ENCODE measurements at regions not wholly inside any gene's neighbourhood (a gene's known extent, or its start where the extent isn't known, plus 50 kb on each side); places are given as distances from the start of the nearest gene placed in this dataset.

DNA sequence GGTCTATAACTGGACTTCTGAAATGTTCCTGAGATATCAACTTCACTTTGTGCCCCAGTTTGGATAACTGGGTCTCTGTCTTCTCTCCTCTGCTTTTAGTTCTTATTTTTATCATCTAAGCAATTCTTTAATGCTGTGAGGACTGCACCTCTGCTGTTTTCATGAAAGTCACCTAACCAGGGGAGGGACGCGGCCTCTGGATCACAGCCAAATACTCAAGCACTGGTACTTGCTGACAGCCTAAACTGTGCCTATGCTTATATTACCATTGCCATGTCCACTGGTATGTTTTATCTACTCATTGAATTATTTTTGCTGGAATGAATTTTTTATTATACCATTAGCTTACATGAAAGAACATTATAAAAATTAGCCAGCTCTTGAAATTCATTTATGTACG lies 674.0 kb downstream of the DMRTA1 start:
- Histone ChIP-seq H3K36me3 (ENCODE audit: control insufficient read depth, insufficient read depth, low read length) (no peaks in the 10 kb centered on the region), H3K27ac (ENCODE audit: low read depth, low read length, severe bottlenecking) (no peak overlapping the region), H3K9me3 (ENCODE audit: control insufficient read depth, low read length) (no peaks in the 10 kb centered on the region), H3K4me1 (ENCODE audit: control insufficient read depth, insufficient read depth, low read length, poor library complexity, severe bottlenecking) (peaks cover 4% of the 10 kb centered on the region), H3K4me3 (ENCODE audit: extremely low read depth, insufficient read depth, low read length, poor library complexity, severe bottlenecking) (no peak overlapping the region)
- WGBS, 2 experiments (ENCODE audit: insufficient coverage in 2 of 2): 100% methylated on average over 2 of the region's 3 CpGs; no CpG with 5 or more reads in 1 of the 2 experiments

DNA sequence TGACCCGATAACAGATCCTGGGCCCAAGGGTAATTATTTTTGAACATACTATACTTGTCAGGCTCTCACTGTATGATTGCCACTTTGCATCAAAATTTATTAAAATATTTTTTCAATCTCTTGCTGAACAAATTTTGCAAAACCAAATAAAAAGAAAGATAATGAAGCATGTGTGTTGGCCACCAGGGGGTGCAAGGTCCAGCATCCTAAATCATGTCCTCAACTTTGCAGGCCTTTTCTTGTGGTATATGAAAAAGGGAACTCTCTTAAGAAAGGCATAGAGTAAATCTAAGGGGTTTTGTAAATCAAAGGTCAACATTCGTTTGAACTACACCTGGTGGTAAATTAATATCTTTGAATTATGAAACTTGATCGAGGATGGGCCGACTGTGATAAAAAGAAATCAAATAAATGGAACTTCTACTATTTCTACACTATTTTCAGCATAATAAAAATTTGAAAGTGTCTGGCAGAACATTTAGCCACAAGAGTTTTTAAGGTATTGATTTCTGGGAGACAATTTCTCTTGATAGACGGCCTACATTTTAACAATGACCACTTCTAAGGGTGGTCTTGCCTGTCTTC lies 676.5 kb downstream of the DMRTA1 start:
- WGBS, 2 experiments (ENCODE audit: insufficient coverage in 2 of 2): 80% methylated on average over 1 of the region's 5 CpGs; no CpG with 5 or more reads in 1 of the 2 experiments
- Histone ChIP-seq H3K4me3 (ENCODE audit: extremely low read depth, insufficient read depth, low read length, poor library complexity, severe bottlenecking) (no peak overlapping the region), H3K27ac (ENCODE audit: low read depth, low read length, severe bottlenecking) (no peak overlapping the region), H3K9me3 (ENCODE audit: control insufficient read depth, low read length) (no peaks in the 10 kb centered on the region), H3K36me3 (ENCODE audit: control insufficient read depth, insufficient read depth, low read length) (no peaks in the 10 kb centered on the region), H3K4me1 (ENCODE audit: control insufficient read depth, insufficient read depth, low read length, poor library complexity, severe bottlenecking) (no peaks in the 10 kb centered on the region)

DNA sequence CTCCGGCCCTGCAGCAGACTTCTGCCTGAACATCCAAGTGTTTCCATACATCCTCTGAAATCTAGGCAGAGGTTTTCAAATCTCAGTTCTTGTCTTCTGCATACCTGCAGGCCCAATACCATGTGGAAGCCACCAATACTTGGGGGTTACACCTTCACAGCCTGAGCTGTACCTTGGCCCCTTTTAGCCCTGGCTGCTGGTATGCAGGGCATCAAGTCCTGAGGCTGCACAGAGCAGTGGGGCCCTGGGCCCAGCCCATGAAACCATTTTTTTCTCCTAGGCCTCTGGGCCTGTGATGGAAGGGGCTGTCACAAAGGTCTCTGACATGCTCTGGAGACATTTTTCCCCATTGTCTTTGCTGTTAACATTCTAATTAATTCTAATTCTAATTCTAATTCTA lies 680.6 kb downstream of the ELAVL2 start:
- Histone ChIP-seq H3K27ac (ENCODE audit: low read depth, low read length, severe bottlenecking) (no peak overlapping the region), H3K4me3 (ENCODE audit: extremely low read depth, insufficient read depth, low read length, poor library complexity, severe bottlenecking) (no peak overlapping the region), H3K4me1 (ENCODE audit: control insufficient read depth, insufficient read depth, low read length, poor library complexity, severe bottlenecking) (no peaks in the 10 kb centered on the region), H3K9me3 (ENCODE audit: control insufficient read depth, low read length) (peaks cover 9% of the 10 kb centered on the region), H3K36me3 (ENCODE audit: control insufficient read depth, insufficient read depth, low read length) (no peaks in the 10 kb centered on the region)
- 67 to 90% methylated on average over 1 of the region's 1 CpG for WGBS, 2 experiments (ENCODE audit: insufficient coverage in 2 of 2)

DNA sequence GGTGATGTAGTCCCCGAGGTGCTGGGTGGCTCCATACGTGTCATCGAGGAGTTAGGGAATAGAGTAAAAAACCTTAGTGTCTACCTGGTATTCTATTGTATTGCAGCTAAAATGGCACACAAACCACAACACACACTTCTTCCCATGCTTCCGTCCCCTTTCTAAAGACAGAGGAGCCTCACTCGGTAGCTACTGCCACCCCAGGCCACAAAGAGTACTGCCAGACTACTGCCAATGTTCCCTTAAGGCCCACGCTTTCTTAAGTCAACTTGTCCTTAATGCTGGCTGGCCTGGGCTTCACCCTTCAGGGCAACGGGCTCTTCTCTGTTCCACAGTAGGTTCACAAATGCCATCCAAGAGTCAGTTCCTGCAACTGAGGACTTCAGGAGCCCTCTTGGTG lies 673.0 kb downstream of the ELAVL2 start:
- no peak overlapping the region for H3K27ac ChIP-seq (ENCODE audit: low read depth, low read length, severe bottlenecking)
- no peaks in the 10 kb centered on the region for H3K36me3 ChIP-seq (ENCODE audit: control insufficient read depth, insufficient read depth, low read length)
- no peak overlapping the region for H3K4me3 ChIP-seq (ENCODE audit: extremely low read depth, insufficient read depth, low read length, poor library complexity, severe bottlenecking)
- 82 to 89% methylated on average over 4 of the region's 7 CpGs for WGBS, 2 experiments (ENCODE audit: insufficient coverage in 2 of 2)
- no peaks in the 10 kb centered on the region for H3K4me1 ChIP-seq (ENCODE audit: control insufficient read depth, insufficient read depth, low read length, poor library complexity, severe bottlenecking)
- no peaks in the 10 kb centered on the region for H3K9me3 ChIP-seq (ENCODE audit: control insufficient read depth, low read length)

DNA sequence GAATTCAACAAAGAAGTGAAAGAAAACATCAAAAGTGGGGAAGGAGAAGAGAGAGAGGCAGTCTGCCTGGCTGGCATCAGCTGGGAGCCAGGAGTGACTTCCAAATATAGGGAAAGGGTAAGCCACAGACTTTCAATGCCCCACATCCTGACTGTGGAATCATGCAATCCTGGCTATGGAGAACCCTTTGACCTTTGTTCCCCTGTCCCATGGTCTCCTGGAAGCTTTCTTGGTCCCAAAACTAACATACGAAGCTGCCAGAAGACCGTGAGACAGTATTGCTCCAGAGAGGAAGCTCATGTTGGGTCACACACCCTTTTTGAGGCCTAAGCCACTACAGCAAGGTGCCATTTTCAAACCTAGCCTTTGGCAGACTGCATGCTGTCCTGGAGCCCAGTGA lies 665.5 kb downstream of the ELAVL2 start:
- Histone ChIP-seq H3K36me3 (ENCODE audit: control insufficient read depth, insufficient read depth, low read length) (no peaks in the 10 kb centered on the region), H3K9me3 (ENCODE audit: control insufficient read depth, low read length) (no peaks in the 10 kb centered on the region), H3K4me1 (ENCODE audit: control insufficient read depth, insufficient read depth, low read length, poor library complexity, severe bottlenecking) (no peaks in the 10 kb centered on the region), H3K27ac (ENCODE audit: low read depth, low read length, severe bottlenecking) (no peak overlapping the region), H3K4me3 (ENCODE audit: extremely low read depth, insufficient read depth, low read length, poor library complexity, severe bottlenecking) (no peak overlapping the region)
- WGBS, 2 experiments (ENCODE audit: insufficient coverage in 2 of 2): 93 to 94% methylated on average over 2 of the region's 2 CpGs

DNA sequence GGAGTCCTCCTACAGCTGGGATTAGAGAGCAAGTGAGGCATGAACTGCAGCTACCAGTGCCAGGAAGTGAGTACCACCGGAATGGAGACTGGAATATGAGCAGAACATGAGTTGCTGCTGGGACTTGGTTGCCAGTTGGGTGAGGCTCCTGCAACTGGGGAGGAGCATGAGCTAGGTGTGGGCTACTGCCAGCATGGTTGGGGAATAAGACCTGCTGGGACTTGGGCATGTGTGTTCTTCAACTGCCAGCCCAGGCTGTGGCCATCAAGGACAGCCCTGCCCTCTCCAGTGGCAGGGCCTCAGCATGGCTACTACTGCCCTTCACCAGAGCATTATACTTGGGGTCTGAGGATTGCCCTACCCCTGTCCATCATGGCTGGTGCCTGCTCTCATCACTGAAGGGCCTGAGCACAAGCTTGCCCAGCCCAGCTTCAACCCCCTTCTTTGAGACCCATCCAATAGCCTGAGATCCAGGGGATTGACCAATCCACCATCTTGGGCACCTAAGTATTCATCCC lies 665.0 kb downstream of the ELAVL2 start:
- H3K36me3 ChIP-seq (ENCODE audit: control insufficient read depth, insufficient read depth, low read length): no peaks in the 10 kb centered on the region
- no peak overlapping the region for H3K4me3 ChIP-seq (ENCODE audit: extremely low read depth, insufficient read depth, low read length, poor library complexity, severe bottlenecking)
- no peaks in the 10 kb centered on the region for H3K4me1 ChIP-seq (ENCODE audit: control insufficient read depth, insufficient read depth, low read length, poor library complexity, severe bottlenecking)
- H3K9me3 ChIP-seq (ENCODE audit: control insufficient read depth, low read length): no peaks in the 10 kb centered on the region
- 73 to 80% methylated on average over 1 of the region's 1 CpG for WGBS, 2 experiments (ENCODE audit: insufficient coverage in 2 of 2)
- H3K27ac ChIP-seq (ENCODE audit: low read depth, low read length, severe bottlenecking): no peak overlapping the region

DNA sequence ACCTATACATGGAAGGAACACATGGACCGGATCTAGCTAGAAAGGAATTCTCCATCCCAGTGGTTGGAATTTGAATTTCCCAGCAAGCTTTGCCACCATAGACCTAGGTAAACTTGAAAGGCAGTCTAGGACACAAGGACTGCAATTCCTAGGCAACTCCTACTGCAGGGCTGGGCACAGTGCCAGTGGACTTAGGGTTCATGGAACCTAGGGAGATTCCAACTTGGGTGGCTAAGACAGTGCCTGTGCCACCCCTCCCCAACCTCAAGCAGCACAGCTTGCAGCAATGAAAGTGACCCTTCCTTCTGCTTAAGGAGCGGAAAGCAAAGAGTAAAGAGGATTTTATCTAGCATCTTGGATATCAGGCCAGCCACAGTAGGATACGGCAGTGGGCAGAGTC lies 663.3 kb downstream of the ELAVL2 start:
- Histone ChIP-seq H3K27ac (ENCODE audit: low read depth, low read length, severe bottlenecking) (no peak overlapping the region), H3K4me3 (ENCODE audit: extremely low read depth, insufficient read depth, low read length, poor library complexity, severe bottlenecking) (no peak overlapping the region), H3K4me1 (ENCODE audit: control insufficient read depth, insufficient read depth, low read length, poor library complexity, severe bottlenecking) (no peaks in the 10 kb centered on the region), H3K9me3 (ENCODE audit: control insufficient read depth, low read length) (no peaks in the 10 kb centered on the region), H3K36me3 (ENCODE audit: control insufficient read depth, insufficient read depth, low read length) (no peaks in the 10 kb centered on the region)
- WGBS, 2 experiments (ENCODE audit: insufficient coverage in 2 of 2): 89 to 100% methylated on average over 2 to 3 of the region's 3 CpGs

DNA sequence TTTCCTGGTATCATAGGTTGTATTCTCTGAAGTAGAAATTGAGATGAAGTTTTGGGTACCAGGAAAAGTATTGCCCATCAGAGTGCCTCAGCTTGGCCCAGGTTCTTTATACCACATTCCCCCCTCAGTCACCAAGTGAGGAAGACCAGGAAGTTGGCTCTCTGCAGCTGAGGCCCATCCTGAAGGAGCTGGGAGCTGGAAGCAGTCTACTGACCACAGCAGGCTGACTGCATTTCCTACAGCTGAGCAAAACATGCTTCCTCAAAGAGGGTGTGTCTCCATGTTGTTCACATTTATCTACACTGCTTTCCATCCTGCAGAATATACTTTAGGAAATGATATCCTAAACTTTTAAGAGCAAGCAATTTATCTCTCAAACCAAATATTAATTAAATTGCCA lies 654.6 kb downstream of the ELAVL2 start:
- Histone ChIP-seq H3K9me3 (ENCODE audit: control insufficient read depth, low read length) (no peaks in the 10 kb centered on the region), H3K27ac (ENCODE audit: low read depth, low read length, severe bottlenecking) (no peak overlapping the region), H3K4me1 (ENCODE audit: control insufficient read depth, insufficient read depth, low read length, poor library complexity, severe bottlenecking) (no peaks in the 10 kb centered on the region), H3K36me3 (ENCODE audit: control insufficient read depth, insufficient read depth, low read length) (no peaks in the 10 kb centered on the region), H3K4me3 (ENCODE audit: extremely low read depth, insufficient read depth, low read length, poor library complexity, severe bottlenecking) (no peak overlapping the region)

DNA sequence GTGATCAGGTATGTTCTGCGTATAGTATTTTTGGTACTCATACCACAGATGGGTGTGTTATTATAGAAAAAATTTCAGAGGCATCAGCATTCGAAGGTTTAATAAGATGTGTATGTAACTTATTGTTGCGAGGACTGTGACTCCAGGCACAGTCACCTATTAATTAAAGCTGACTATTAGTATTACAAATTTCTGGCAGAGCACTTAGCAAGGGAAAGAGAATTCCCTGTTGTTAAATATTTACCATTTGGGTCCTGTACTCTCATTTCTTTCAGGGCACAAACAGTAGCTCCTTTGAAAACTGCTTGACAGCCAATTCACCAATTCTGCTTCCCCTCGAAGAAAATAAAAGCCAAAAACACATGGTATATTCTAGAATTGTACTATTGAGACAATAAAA lies 653.8 kb downstream of the ELAVL2 start:
- Histone ChIP-seq H3K4me1 (ENCODE audit: control insufficient read depth, insufficient read depth, low read length, poor library complexity, severe bottlenecking) (no peaks in the 10 kb centered on the region), H3K36me3 (ENCODE audit: control insufficient read depth, insufficient read depth, low read length) (no peaks in the 10 kb centered on the region), H3K9me3 (ENCODE audit: control insufficient read depth, low read length) (no peaks in the 10 kb centered on the region), H3K27ac (ENCODE audit: low read depth, low read length, severe bottlenecking) (no peak overlapping the region), H3K4me3 (ENCODE audit: extremely low read depth, insufficient read depth, low read length, poor library complexity, severe bottlenecking) (no peak overlapping the region)
- WGBS, 2 experiments (ENCODE audit: insufficient coverage in 2 of 2): no CpG with 5 or more reads among the region's 4 CpGs

DNA sequence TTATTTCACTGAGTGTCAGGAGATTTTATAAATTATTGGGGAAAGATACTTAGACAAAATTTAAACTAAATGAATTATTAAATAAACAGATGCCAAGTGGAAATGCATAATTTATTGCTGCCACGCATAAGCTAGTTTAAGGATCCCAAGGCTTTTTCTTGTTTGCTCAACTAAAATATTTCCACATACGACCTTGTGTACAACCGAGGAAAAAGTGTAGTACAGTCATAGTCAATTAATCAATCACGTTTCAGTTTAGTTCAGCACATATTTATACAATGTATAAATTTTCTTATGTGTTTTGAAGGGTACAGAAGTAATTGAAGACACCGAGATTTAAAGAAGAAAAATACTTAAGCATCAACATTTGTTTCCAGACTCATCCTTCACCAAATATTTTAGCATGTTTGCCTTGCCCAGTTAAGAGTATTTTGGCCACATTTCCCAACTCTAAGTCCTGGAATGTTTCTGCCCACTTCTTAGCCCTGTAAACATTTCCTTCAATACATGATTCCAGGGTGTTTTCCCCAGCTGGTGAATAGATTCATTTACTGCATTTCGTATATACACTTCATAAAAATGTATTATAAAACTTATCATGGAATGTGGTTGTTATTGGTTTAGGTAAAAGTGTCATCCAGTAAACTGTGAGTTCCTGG lies 652.9 kb downstream of the ELAVL2 start:
- Histone ChIP-seq H3K27ac (ENCODE audit: low read depth, low read length, severe bottlenecking) (no peak overlapping the region), H3K36me3 (ENCODE audit: control insufficient read depth, insufficient read depth, low read length) (no peaks in the 10 kb centered on the region), H3K4me3 (ENCODE audit: extremely low read depth, insufficient read depth, low read length, poor library complexity, severe bottlenecking) (no peak overlapping the region), H3K9me3 (ENCODE audit: control insufficient read depth, low read length) (no peaks in the 10 kb centered on the region), H3K4me1 (ENCODE audit: control insufficient read depth, insufficient read depth, low read length, poor library complexity, severe bottlenecking) (no peaks in the 10 kb centered on the region)
- 80 to 93% methylated on average over 2 to 3 of the region's 6 CpGs for WGBS, 2 experiments (ENCODE audit: insufficient coverage in 2 of 2)

DNA sequence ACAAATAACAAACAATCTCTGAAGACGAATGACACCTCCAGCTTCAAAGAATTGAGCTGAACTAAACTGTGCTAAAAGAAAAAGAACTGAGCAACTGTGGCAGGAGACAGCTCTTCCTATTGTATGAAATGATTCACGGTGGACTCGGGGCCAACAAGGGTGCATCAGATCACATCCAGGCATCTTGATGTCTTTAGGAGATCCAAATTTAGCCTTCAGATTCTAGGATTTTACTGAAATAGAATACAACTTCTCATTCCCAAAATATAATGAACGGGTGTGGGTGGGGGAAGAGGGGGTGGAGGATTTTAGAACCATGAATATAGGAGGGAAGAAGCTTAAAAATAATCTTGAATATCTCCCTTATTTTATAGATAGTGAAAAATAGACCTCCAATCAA lies 631.8 kb downstream of the ELAVL2 start:
- Histone ChIP-seq H3K4me1 (ENCODE audit: control insufficient read depth, insufficient read depth, low read length, poor library complexity, severe bottlenecking) (no peaks in the 10 kb centered on the region), H3K4me3 (ENCODE audit: extremely low read depth, insufficient read depth, low read length, poor library complexity, severe bottlenecking) (no peak overlapping the region), H3K27ac (ENCODE audit: low read depth, low read length, severe bottlenecking) (no peak overlapping the region), H3K9me3 (ENCODE audit: control insufficient read depth, low read length) (no peaks in the 10 kb centered on the region), H3K36me3 (ENCODE audit: control insufficient read depth, insufficient read depth, low read length) (no peaks in the 10 kb centered on the region)
- WGBS, 2 experiments (ENCODE audit: insufficient coverage in 2 of 2): 93% methylated on average over 2 of the region's 4 CpGs; no CpG with 5 or more reads in 1 of the 2 experiments
